Fibroblast of lung (primary cell): ENCODE measurements at regions not wholly inside any gene's neighbourhood (a gene's known extent, or its start where the extent isn't known, plus 50 kb on each side); places are given as distances from the start of the nearest gene placed in this dataset.

Experiments used
- DNase-seq, 2 donors: peaks; one replicate each; pipeline versions ENCODE4 v3.0.0 to v3.0.0-alpha.2; 2010; ENCODE audit warnings: low read depth in 2 of 2
- H2AFZ ChIP-seq: 2 replicates; pipeline ENCODE4 v1.5.1; 2012; ENCODE audit warnings: low read length, control low read depth, inconsistent platforms
- H3K27ac ChIP-seq: 2 replicates; pipeline ENCODE4 v1.5.1; 2011; ENCODE audit warnings: low read length, control low read depth; ENCODE audit not compliant: insufficient read depth
- H3K27me3 ChIP-seq: 2 replicates; pipeline ENCODE4 v1.5.1; 2011; ENCODE audit warnings: mild to moderate bottlenecking, low read length; ENCODE audit not compliant: control insufficient read depth, insufficient read depth
- H3K36me3 ChIP-seq: 2 replicates; pipeline ENCODE4 v1.5.1; 2011; ENCODE audit warnings: low read length; ENCODE audit not compliant: control insufficient read depth, insufficient read depth
- H3K4me1 ChIP-seq: 2 replicates; pipeline ENCODE4 v1.5.1; 2011; ENCODE audit warnings: low read length; ENCODE audit not compliant: control insufficient read depth, insufficient read depth; ENCODE audit errors: extremely low read depth
- H3K4me2 ChIP-seq: 2 replicates; pipeline ENCODE4 v1.5.1; 2011; ENCODE audit warnings: low read length, control low read depth; ENCODE audit not compliant: insufficient read depth; ENCODE audit errors: extremely low read depth
- H3K4me3 ChIP-seq, 4 experiments: fragments of 200-600 bp in 1 of 4; sonication (generic) in 1 of 4; replicated peaks in 1 of 4; 2 replicates each; pipeline ENCODE4 v1.5.1; 2011 to 2016; ENCODE audit warnings: low read length in 4 of 4, low read depth in 3 of 4, mild to moderate bottlenecking in 3 of 4, control low read depth in 2 of 4, inconsistent platforms in 1 of 4, mixed read lengths in 1 of 4; ENCODE audit not compliant: insufficient read depth in 1 of 4; ENCODE audit errors: control extremely low read depth in 1 of 4
- H3K79me2 ChIP-seq: 2 replicates; pipeline ENCODE4 v1.5.1; 2012; ENCODE audit warnings: mild to moderate bottlenecking, low read length, inconsistent platforms; ENCODE audit not compliant: control insufficient read depth, insufficient read depth
- H3K9ac ChIP-seq: 2 replicates; pipeline ENCODE4 v1.5.1; 2011; ENCODE audit warnings: mild to moderate bottlenecking, low read length, control low read depth; ENCODE audit not compliant: insufficient read depth
- H3K9me3 ChIP-seq: 2 replicates; pipeline ENCODE4 v1.5.1; 2012; ENCODE audit warnings: low read depth, low read length; ENCODE audit not compliant: control insufficient read depth, insufficient read depth
- H4K20me1 ChIP-seq: 2 replicates; pipeline ENCODE4 v1.5.1; 2011; ENCODE audit warnings: low read length; ENCODE audit not compliant: control insufficient read depth, insufficient read depth; ENCODE audit errors: extremely low read depth
- CTCF ChIP-seq, 2 donors: IDR thresholded peaks in 1 of 2; conservative IDR thresholded peaks in 1 of 2; 1 replicate in 1 of 2; 2 replicates in 1 of 2; pipeline ENCODE4 v1.5.1; 2011 to 2012; ENCODE audit warnings: low read length in 2 of 2, control low read depth in 1 of 2, inconsistent platforms in 1 of 2, low read depth in 1 of 2, mild to moderate bottlenecking in 1 of 2
- EZH2 ChIP-seq: IDR thresholded peaks from 2 replicates; pipeline ENCODE4 v1.5.1; 2012; ENCODE audit warnings: low read length, control low read depth, mild to moderate bottlenecking; ENCODE audit errors: missing control alignments

DNA sequence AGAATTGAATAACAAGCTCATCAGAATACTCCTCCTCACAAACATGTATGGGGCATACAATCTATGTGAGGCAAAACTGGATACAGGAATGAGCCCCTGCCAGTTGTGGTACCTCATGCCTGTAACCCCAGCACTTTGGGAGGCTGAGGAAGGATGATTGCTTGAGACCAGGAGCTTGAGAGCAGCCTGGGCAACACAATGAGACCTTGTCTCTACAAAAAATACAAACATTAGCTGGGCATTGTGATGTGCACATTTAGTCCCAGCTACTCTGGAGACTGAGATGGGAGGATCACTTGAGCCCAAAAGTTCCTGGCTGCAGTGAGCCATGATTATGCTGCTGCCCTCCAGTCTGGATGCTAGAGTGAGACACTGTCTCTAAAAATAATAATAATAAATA lies 611.0 kb downstream of the NLGN4X start:
- Histone ChIP-seq H3K9ac (no peak overlapping the region), H3K4me1 (no peaks in the 10 kb centered on the region), H3K36me3 (no peaks in the 10 kb centered on the region), H3K27me3 (no peaks in the 10 kb centered on the region), H3K4me2 (no peak overlapping the region), H3K4me3 (no peak overlapping the region), H2AFZ (no peak overlapping the region), H3K9me3 (no peaks in the 10 kb centered on the region), H3K79me2 (no peaks in the 10 kb centered on the region), H3K27ac (no peak overlapping the region), H4K20me1 (no peaks in the 10 kb centered on the region)
- TF ChIP-seq CTCF (conservative IDR thresholded peaks at IDR 0.05 in 1 of 2, IDR thresholded peaks at IDR 0.05 in 1 of 2; ENCODE audit: low read depth in 1 of 2, low read length in 2 of 2) (no peak), EZH2 (no peak)
- no peak for DNase-seq

DNA sequence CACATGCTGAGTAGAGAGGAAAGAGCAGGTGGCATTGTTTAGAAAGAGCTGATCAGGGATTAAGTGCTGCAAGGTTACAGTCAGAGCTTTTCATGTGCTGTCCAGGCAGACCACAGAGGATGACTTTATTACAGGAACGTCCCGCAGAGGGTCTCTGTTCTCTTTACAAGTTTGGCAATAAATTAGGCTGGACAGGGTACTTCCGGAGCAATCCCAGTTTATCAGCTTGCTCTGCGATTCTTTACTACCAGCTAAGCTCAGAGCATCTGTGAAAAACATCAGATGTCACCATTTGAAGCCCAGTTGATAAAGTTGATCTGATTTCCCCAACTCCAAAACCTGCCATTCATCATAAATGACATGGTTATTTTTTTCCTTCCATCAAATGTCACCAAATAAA lies 633.1 kb downstream of the NLGN4X start:
- Histone ChIP-seq H3K79me2 (no peaks in the 10 kb centered on the region), H4K20me1 (no peaks in the 10 kb centered on the region), H3K4me1 (no peaks in the 10 kb centered on the region), H3K4me2 (no peak overlapping the region), H3K36me3 (no peaks in the 10 kb centered on the region), H3K9ac (no peak overlapping the region), H2AFZ (no peak overlapping the region), H3K27me3 (no peaks in the 10 kb centered on the region), H3K9me3 (no peaks in the 10 kb centered on the region), H3K27ac (no peak overlapping the region), H3K4me3 (no peak overlapping the region)
- TF ChIP-seq CTCF (conservative IDR thresholded peaks at IDR 0.05 in 1 of 2, IDR thresholded peaks at IDR 0.05 in 1 of 2; ENCODE audit: low read depth in 1 of 2, low read length in 2 of 2) (no peak), EZH2 (no peak)
- no peak for DNase-seq

GRCh38 chrX:5586726-5587125 lies 641.9 kb downstream of the NLGN4X start:
- Histone ChIP-seq H3K27me3 (no peaks in the 10 kb centered on the region), H4K20me1 (no peaks in the 10 kb centered on the region), H3K27ac (no peak overlapping the region), H2AFZ (no peak overlapping the region), H3K9ac (no peak overlapping the region), H3K9me3 (no peaks in the 10 kb centered on the region), H3K79me2 (no peaks in the 10 kb centered on the region), H3K4me2 (no peak overlapping the region), H3K36me3 (no peaks in the 10 kb centered on the region), H3K4me3 (no peak overlapping the region), H3K4me1 (no peaks in the 10 kb centered on the region)
- DNase-seq: no peak
- TF ChIP-seq CTCF (conservative IDR thresholded peaks at IDR 0.05 in 1 of 2, IDR thresholded peaks at IDR 0.05 in 1 of 2; ENCODE audit: low read depth in 1 of 2, low read length in 2 of 2) (no peak), EZH2 (no peak)
